ENCODE measurements at regions not wholly inside any gene's neighbourhood (a gene's known extent, or its start where the extent isn't known, plus 50 kb on each side); places are given as distances from the start of the nearest gene placed in this dataset.
"Not testable (repeated sequence)": the region's sequence is repeated elsewhere in the genome, so short reads cannot be mapped to it uniquely, and the experiment has no call there.

DNA sequence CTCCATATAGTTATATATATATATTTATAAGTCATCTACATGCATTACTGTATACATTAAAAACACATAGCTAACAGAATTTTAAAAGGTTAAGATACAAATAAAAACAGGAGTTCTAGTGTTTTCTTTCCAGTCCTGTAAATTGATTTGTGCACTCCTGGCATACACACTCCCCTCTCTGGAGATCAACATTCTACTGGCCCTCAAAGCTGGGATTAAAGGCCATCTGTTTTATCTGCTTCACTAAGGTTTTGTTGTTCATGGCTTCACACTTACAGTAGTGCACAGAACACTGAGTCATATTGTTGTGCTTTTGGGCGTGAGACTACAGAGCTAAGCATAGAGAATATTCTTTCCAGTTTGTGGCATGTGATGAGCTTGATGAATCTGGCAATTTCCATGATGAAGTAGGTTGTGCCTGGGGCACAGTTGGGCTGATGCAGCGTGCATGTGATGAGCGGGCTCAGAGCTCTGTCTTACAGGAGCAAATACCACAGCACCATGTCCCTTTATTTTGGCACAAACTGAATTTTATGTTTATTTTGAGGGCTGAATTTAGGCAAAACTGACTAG lies 98.2 kb downstream of the TAF11L14 start:
- no peak for DNase-seq
- Mint-ChIP-seq H3K27me3 (no peaks in the 10 kb centered on the region), H3K27ac (no peak overlapping the region), H3K36me3 (ENCODE audit: low read depth) (no peaks in the 10 kb centered on the region), H3K4me1 (no peaks in the 10 kb centered on the region), H3K4me3 (no peak overlapping the region), H3K9me3 (peaks cover 6% of the 10 kb centered on the region)
- CTCF ChIA-PET = no interaction called here
- POLR2A ChIA-PET = no interaction called here

DNA sequence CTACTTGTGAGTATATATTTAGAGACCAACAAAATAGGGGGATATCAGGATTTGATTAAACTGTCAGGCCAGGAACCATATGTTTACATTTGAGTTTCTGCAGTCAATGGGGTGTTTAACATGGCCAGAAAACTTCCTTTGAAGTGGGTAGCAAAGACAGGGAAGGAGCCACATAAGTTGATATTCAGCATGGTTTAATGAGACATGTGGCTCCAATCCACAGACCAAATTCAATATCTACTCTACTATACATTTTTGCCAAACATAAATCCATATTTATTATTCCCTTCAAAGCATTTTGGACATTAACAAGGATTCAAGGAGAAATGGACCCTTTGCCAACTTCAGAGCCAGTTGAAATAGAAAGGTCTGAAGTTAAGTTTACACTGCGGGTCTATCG lies 99.8 kb downstream of the TAF11L14 start:
- DNase-seq = no peak
- no peak overlapping the region for H3K4me3 Mint-ChIP-seq
- H3K27me3 Mint-ChIP-seq = no peaks in the 10 kb centered on the region
- CTCF ChIA-PET = no interaction called here
- H3K4me1 Mint-ChIP-seq = no peaks in the 10 kb centered on the region
- peaks cover 16% of the 10 kb centered on the region for H3K9me3 Mint-ChIP-seq
- H3K36me3 Mint-ChIP-seq (ENCODE audit: low read depth) = no peaks in the 10 kb centered on the region
- no peak overlapping the region for H3K27ac Mint-ChIP-seq
- POLR2A ChIA-PET = no interaction called here

- no peak overlapping the region for H3K4me3 Mint-ChIP-seq
- H3K27ac Mint-ChIP-seq = no peak overlapping the region
- no peaks in the 10 kb centered on the region for H3K36me3 Mint-ChIP-seq (ENCODE audit: low read depth)
- no peaks in the 10 kb centered on the region for H3K27me3 Mint-ChIP-seq
- ChIA-PET CTCF (no interaction called here), POLR2A (no interaction called here)
- H3K9me3 Mint-ChIP-seq = peaks cover 16% of the 10 kb centered on the region
- H3K4me1 Mint-ChIP-seq = no peaks in the 10 kb centered on the region
- DNase-seq = no peak
Observed at GRCh38 chr5:17735761-17736160, 101.5 kb downstream of the TAF11L14 start.

GRCh38 chr5:17737092-17737491 lies 102.8 kb downstream of the TAF11L14 start:
- ChIA-PET CTCF (no interaction called here), POLR2A (no interaction called here)

GRCh38 chr5:17738446-17738845 lies 104.2 kb downstream of the TAF11L14 start:
- Mint-ChIP-seq H3K4me1 (no peaks in the 10 kb centered on the region), H3K36me3 (ENCODE audit: low read depth) (no peaks in the 10 kb centered on the region), H3K4me3 (no peak overlapping the region), H3K27me3 (no peaks in the 10 kb centered on the region), H3K27ac (no peak overlapping the region), H3K9me3 (peaks cover 15% of the 10 kb centered on the region)
- ChIA-PET CTCF (no interaction called here), POLR2A (no interaction called here)
- no peak for DNase-seq

More at GRCh38 chr5:17737092-17737491, 102.8 kb downstream of the TAF11L14 start:
- no peak overlapping the region for H3K27ac Mint-ChIP-seq
- no peak overlapping the region for H3K4me3 Mint-ChIP-seq
- H3K27me3 Mint-ChIP-seq = no peaks in the 10 kb centered on the region
- no peaks in the 10 kb centered on the region for H3K4me1 Mint-ChIP-seq
- no peaks in the 10 kb centered on the region for H3K36me3 Mint-ChIP-seq (ENCODE audit: low read depth)
- H3K9me3 Mint-ChIP-seq = peaks cover 16% of the 10 kb centered on the region
- DNase-seq = no peak

DNA sequence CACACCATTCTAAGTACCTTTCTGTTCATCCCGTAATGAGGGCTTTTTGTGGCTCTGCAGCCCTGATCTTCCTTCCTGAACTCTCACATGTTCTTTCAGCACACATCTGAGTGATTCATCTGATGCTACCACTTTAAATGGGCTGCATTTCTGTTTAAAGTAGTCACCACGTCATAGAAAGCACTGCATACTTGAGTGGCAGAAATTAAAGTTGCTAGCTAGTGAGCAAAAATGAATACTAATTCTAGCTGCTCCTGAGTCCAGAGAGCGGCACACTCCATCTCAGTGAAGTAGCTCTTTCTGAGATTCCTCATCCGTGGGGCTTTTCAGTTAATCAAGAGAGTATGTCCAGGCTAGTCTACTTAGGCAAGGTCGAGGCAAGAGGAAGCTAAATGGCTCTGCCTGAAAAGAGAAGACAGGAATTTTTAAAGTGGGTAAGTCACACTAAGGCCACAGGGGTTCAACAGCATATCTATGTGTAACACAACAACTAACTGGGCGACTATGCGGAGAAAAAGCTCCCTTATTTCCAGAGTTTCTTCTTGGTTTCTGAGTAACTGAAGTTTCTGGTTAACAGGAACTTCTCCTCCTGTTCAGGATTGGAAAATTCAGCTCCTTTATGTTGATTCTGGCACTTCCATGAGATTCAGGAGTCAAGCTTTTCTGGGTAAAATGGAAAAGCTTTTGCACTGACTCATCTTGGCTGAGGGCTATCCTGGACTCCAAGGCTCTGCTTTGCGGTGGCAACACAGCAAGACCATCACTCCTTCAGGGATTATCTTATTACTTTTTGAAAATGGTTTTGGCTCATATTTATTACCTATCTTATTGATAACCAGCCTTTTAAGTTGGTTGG lies 109.5 kb downstream of the TAF11L14 start:
- H3K27me3 Mint-ChIP-seq = no peaks in the 10 kb centered on the region
- H3K4me1 Mint-ChIP-seq = no peaks in the 10 kb centered on the region
- no peak overlapping the region for H3K27ac Mint-ChIP-seq
- ChIA-PET CTCF (no interaction called here), POLR2A (no interaction called here)
- H3K36me3 Mint-ChIP-seq (ENCODE audit: low read depth) = no peaks in the 10 kb centered on the region
- peaks cover 9% of the 10 kb centered on the region for H3K9me3 Mint-ChIP-seq
- DNase-seq = no peak
- H3K4me3 Mint-ChIP-seq = no peak overlapping the region

- H3K27me3 Mint-ChIP-seq = no peaks in the 10 kb centered on the region
- no peaks in the 10 kb centered on the region for H3K36me3 Mint-ChIP-seq (ENCODE audit: low read depth)
- no peak overlapping the region for H3K27ac Mint-ChIP-seq
- CTCF ChIA-PET = no interaction called here
- DNase-seq = no peak
- no peak overlapping the region for H3K4me3 Mint-ChIP-seq
- H3K4me1 Mint-ChIP-seq = no peaks in the 10 kb centered on the region
- peaks cover 7% of the 10 kb centered on the region for H3K9me3 Mint-ChIP-seq
- POLR2A ChIA-PET = no interaction called here
Observed at GRCh38 chr5:17748201-17748600, 113.9 kb downstream of the TAF11L14 start.

GRCh38 chr5:17748941-17749340 lies 114.7 kb downstream of the TAF11L14 start:
- Mint-ChIP-seq H3K9me3 (peaks cover 5% of the 10 kb centered on the region), H3K4me3 (no peak overlapping the region), H3K4me1 (no peaks in the 10 kb centered on the region), H3K27ac (no peak overlapping the region), H3K27me3 (no peaks in the 10 kb centered on the region), H3K36me3 (ENCODE audit: low read depth) (no peaks in the 10 kb centered on the region)
- CTCF ChIA-PET = no interaction called here
- POLR2A ChIA-PET = no interaction called here
- DNase-seq = no peak

- POLR2A ChIA-PET; H3K36me3 Mint-ChIP-seq (ENCODE audit: low read depth); H3K9me3 Mint-ChIP-seq; H3K27me3 Mint-ChIP-seq; DNase-seq; H3K4me1 Mint-ChIP-seq; H3K4me3 Mint-ChIP-seq; CTCF ChIA-PET; H3K27ac Mint-ChIP-seq: not testable (repeated sequence)
Observed at GRCh38 chr5:17755406-17755805, 121.1 kb downstream of the TAF11L14 start.

DNA sequence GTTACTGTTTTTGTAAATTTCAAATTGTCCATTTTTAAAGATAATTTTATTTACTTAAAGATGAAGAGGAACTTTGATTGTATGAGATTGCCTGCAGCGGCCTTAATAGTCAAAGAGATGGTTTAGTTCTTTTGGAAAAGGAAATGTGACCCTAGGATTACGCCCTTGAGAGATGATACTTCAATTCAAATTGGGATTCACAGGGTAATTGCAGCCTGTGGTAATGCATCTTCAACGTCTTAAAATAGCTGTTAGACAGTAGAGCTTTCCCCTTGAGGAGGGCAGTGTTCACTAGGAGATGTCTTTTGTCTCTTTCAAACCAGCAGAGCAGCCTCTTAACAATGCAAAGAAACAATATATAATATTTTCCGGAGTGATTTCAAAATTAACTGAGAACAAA lies 127.1 kb downstream of the TAF11L14 start:
- Mint-ChIP-seq H3K4me1 (no peaks in the 10 kb centered on the region), H3K4me3 (no peak overlapping the region), H3K36me3 (ENCODE audit: low read depth) (no peaks in the 10 kb centered on the region), H3K9me3 (peaks cover 6% of the 10 kb centered on the region), H3K27me3 (no peaks in the 10 kb centered on the region), H3K27ac (no peak overlapping the region)
- no peak for DNase-seq
- POLR2A ChIA-PET = no interaction called here
- CTCF ChIA-PET = no interaction called here

DNA sequence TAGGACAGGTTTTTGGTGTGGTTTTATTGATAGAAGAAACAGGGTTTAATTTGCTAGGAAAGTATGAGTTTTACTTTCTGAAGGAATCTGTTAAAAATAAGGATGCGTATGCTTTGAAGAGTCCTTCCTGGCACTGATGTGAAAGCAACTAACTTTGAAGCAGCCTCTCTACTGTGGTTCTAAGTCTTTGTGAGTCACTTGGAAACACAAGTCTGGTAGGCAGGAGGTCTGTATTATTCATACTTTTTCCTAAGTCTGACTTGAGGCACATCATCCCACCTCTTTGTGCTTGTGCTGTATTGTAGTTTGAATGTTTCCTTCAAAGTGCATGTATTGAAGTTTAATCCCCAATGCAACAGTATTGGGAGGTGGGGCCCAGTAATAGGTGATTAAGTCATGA lies 129.0 kb downstream of the TAF11L14 start:
- Mint-ChIP-seq H3K27ac (no peak overlapping the region), H3K4me1 (no peaks in the 10 kb centered on the region), H3K27me3 (no peaks in the 10 kb centered on the region), H3K4me3 (no peak overlapping the region), H3K36me3 (ENCODE audit: low read depth) (no peaks in the 10 kb centered on the region), H3K9me3 (peaks cover 4% of the 10 kb centered on the region)
- no peak for DNase-seq
- ChIA-PET CTCF (no interaction called here), POLR2A (no interaction called here)

GRCh38 chr5:17766031-17766430 lies 131.8 kb downstream of the TAF11L14 start:
- Mint-ChIP-seq H3K27me3 (no peaks in the 10 kb centered on the region), H3K4me3 (no peak overlapping the region), H3K4me1 (no peaks in the 10 kb centered on the region), H3K9me3 (peaks cover 4% of the 10 kb centered on the region), H3K36me3 (ENCODE audit: low read depth) (no peaks in the 10 kb centered on the region), H3K27ac (no peak overlapping the region)
- ChIA-PET CTCF (no interaction called here), POLR2A (interaction anchor here (0.6 kb wide), 1 partner anchor 20 kb away, joined by 3 read pairs; no protein-coding TSS in a partner anchor)
- DNase-seq = no peak

DNA sequence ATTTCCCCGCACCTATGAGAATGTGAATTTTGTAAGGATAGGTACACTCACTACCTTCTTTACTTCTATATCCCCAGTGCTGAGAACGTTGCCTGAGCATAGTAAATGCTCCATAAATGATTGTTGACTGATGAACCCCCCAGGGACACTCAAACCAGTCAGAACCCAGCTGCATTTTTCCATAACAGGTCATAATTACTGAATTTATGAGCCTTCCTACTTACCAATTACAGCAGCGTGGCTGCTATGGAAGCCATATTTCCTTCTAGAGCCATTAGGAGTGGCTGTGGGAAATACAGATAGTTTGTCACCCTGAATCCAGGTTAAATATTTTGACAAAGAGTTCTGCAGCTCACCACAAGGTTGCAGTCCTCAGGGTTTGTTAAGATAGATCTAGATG lies 135.0 kb downstream of the TAF11L14 start:
- Mint-ChIP-seq H3K27ac (no peak overlapping the region), H3K27me3 (no peaks in the 10 kb centered on the region), H3K4me1 (no peaks in the 10 kb centered on the region), H3K36me3 (ENCODE audit: low read depth) (no peaks in the 10 kb centered on the region), H3K4me3 (no peak overlapping the region), H3K9me3 (peaks cover 2% of the 10 kb centered on the region)
- ChIA-PET CTCF (no interaction called here), POLR2A (no interaction called here)
- DNase-seq = no peak

DNA sequence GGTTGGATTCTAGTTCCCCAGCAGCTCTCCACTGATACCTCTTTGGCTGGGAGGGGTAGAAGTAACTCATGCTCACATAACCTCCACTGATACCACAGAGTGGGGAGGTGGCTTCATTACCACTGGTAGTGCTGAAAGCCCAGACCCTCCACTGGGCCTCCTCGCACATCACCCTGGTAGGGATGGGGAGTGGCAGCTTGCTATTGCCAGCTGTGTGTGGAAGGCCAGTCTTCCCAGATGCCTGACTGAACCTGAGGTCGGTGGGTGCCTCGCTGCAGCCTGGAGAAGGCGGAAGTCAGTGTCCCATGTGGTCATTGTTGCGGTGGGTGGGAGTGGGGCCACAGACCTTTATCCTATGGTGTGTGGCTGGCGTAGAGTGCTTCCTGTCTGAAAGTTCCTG lies 138.0 kb downstream of the TAF11L14 start:
- Mint-ChIP-seq H3K9me3 (peaks cover 2% of the 10 kb centered on the region), H3K36me3 (ENCODE audit: low read depth) (no peaks in the 10 kb centered on the region), H3K4me3 (no peak overlapping the region), H3K27me3 (no peaks in the 10 kb centered on the region), H3K4me1 (no peaks in the 10 kb centered on the region), H3K27ac (no peak overlapping the region)
- CTCF ChIA-PET = no interaction called here
- POLR2A ChIA-PET = no interaction called here
- no peak for DNase-seq
